Neural progenitor cell (in vitro differentiated cells): ENCODE measurements at regions not wholly inside any gene's neighbourhood (a gene's known extent, or its start where the extent isn't known, plus 50 kb on each side); places are given as distances from the start of the nearest gene placed in this dataset.
A peak's percentile ranks its signal among the peaks of the same experiment; 100 is the strongest.
"Not testable (repeated sequence)": the region's sequence is repeated elsewhere in the genome, so short reads cannot be mapped to it uniquely, and the experiment has no call there.

Source experiments
- DNase-seq: peaks from one replicate; pipeline ENCODE4 v3.0.0-alpha.2; 2016; ENCODE audit warnings: low spot score
- H2AFZ ChIP-seq: fragments of 200-600 bp; sonication (generic); replicated peaks from 2 replicates; pipeline ENCODE4 v1.6.1; 2016; ENCODE audit warnings: antibody characterized with exemption
- H3F3A ChIP-seq: fragments of 200-600 bp; sonication (generic); 2 replicates; pipeline ENCODE4 v1.6.1; 2016; ENCODE audit warnings: antibody characterized with exemption, low read depth
- H3K27ac ChIP-seq: fragments of 200-600 bp; sonication (generic); 2 replicates; pipeline ENCODE4 v1.5.1; 2016; ENCODE audit warnings: mild to moderate bottlenecking
- H3K27me3 ChIP-seq: fragments of 200-600 bp; sonication (generic); 2 replicates; pipeline ENCODE4 v1.6.1; 2016; ENCODE audit warnings: mild to moderate bottlenecking, moderate library complexity
- H3K36me3 ChIP-seq: fragments of 200-600 bp; sonication (generic); 2 replicates; pipeline ENCODE4 v1.5.1; 2016
- H3K4me1 ChIP-seq: fragments of 200-600 bp; sonication (generic); 2 replicates; pipeline ENCODE4 v1.6.1; 2016; ENCODE audit warnings: mixed run types
- H3K4me2 ChIP-seq: fragments of 200-600 bp; sonication (generic); 2 replicates; pipeline ENCODE4 v1.6.1; 2016
- H3K4me3 ChIP-seq: fragments of 200-600 bp; sonication (generic); 2 replicates; pipeline ENCODE4 v1.5.1; 2016
- H3K79me2 ChIP-seq: fragments of 200-600 bp; sonication (generic); 2 replicates; pipeline ENCODE4 v1.6.1; 2016; ENCODE audit warnings: low read depth
- H3K9ac ChIP-seq: fragments of 200-600 bp; sonication (generic); 2 replicates; pipeline ENCODE4 v1.6.1; 2016
- H3K9me3 ChIP-seq: fragments of 200-600 bp; sonication (generic); 2 replicates; pipeline ENCODE4 v1.5.1; 2016; ENCODE audit warnings: low read depth
- H4K20me1 ChIP-seq: fragments of 200-600 bp; sonication (generic); 2 replicates; pipeline ENCODE4 v1.6.1; 2016; ENCODE audit warnings: low read depth
- H3K27ac Mint-ChIP-seq: 3 replicates; pipeline ENCODE4 v1.8.0; 2021; ENCODE audit warnings: mixed read lengths
- H3K27me3 Mint-ChIP-seq: 2 replicates; pipeline ENCODE4 v1.8.0; 2022; ENCODE audit warnings: low read depth, mild to moderate bottlenecking, inconsistent platforms, moderate library complexity, mixed read lengths; ENCODE audit not compliant: insufficient read depth
- H3K36me3 Mint-ChIP-seq: 3 replicates; pipeline ENCODE4 v1.8.0; 2021; ENCODE audit warnings: mixed read lengths
- H3K4me1 Mint-ChIP-seq: 3 replicates; pipeline ENCODE4 v1.8.0; 2021; ENCODE audit warnings: mixed read lengths
- H3K4me3 Mint-ChIP-seq: 3 replicates; pipeline ENCODE4 v1.8.0; 2021; ENCODE audit warnings: mild to moderate bottlenecking, moderate library complexity, mixed read lengths
- H3K9me3 Mint-ChIP-seq: 3 replicates; pipeline ENCODE4 v1.8.0; 2020; ENCODE audit warnings: mixed read lengths
- CTCF ChIP-seq: fragments of 200-600 bp; sonication (generic); IDR thresholded peaks from 2 replicates; pipeline ENCODE4 v1.5.1; 2017; ENCODE audit warnings: antibody characterized with exemption, mild to moderate bottlenecking
- EZH2 ChIP-seq: fragments of 200-600 bp; sonication (generic); IDR thresholded peaks from 2 replicates; pipeline ENCODE4 v1.6.1; 2017; ENCODE audit warnings: antibody characterized with exemption, mild to moderate bottlenecking, moderate library complexity
- EZH2phosphoT487 ChIP-seq: fragments of 200-600 bp; sonication (generic); IDR thresholded peaks from 2 replicates; pipeline ENCODE4 v1.6.1; 2017; ENCODE audit warnings: antibody characterized with exemption

- no peak for DNase-seq
- H3K4me2 ChIP-seq, result no peak overlapping the region
- no peak for TF ChIP-seq EZH2
- TF ChIP-seq EZH2phosphoT487, result no peak
- TF ChIP-seq CTCF, result no peak
- H3K4me3 Mint-ChIP-seq, result no peak overlapping the region
- H3K4me1 ChIP-seq, result peaks cover 10% of the 10 kb centered on the region
- H3K27me3 ChIP-seq, result no peaks in the 10 kb centered on the region
- no peaks in the 10 kb centered on the region for H3K27me3 Mint-ChIP-seq
- no peaks in the 10 kb centered on the region for H3K36me3 Mint-ChIP-seq
- no peaks in the 10 kb centered on the region for H3K79me2 ChIP-seq
- H3K9me3 Mint-ChIP-seq, result no peaks in the 10 kb centered on the region
- H3K9ac ChIP-seq, result no peak overlapping the region
- H4K20me1 ChIP-seq, result no peaks in the 10 kb centered on the region
- no peak overlapping the region for H3K27ac ChIP-seq
- peak overlapping the region; percentile 1 for H2AFZ ChIP-seq
- no peaks in the 10 kb centered on the region for H3K9me3 ChIP-seq
- no peaks in the 10 kb centered on the region for H3K36me3 ChIP-seq
- no peak overlapping the region for H3K27ac Mint-ChIP-seq
- peaks cover 7% of the 10 kb centered on the region for H3K4me1 Mint-ChIP-seq
- peaks cover 10% of the 10 kb centered on the region for H3F3A ChIP-seq
- H3K4me3 ChIP-seq, result no peak overlapping the region
These were observed 83.8 kb upstream of the HS3ST4 start for GRCh38 chr16:25608002-25608401.

DNA sequence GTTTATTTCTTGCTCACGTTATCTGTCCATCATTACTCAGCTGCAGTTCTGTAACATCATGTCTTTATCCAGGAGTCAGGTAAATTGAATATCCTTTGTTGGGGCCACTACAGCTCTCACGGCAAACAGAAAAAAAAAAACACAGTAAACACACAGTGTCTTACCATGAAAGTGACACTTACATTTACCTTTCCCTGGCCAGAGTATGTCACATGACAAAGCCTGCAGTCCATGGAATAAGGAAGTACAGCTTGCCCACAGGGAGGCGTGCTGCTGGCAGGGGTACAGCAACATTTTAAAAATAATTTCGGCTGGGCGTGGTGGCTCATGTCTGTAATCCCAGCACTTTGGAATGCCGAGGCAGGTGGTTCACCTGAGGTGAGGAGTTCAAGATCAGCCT is 85.7 kb upstream of the HS3ST4 start:
- no peak overlapping the region for H3K4me2 ChIP-seq
- H3K4me3 ChIP-seq, result no peak overlapping the region
- H3K27ac Mint-ChIP-seq, result no peak overlapping the region
- H3K4me1 ChIP-seq, result peaks cover 10% of the 10 kb centered on the region
- H4K20me1 ChIP-seq, result no peaks in the 10 kb centered on the region
- no peak overlapping the region for H3K4me3 Mint-ChIP-seq
- no peak overlapping the region for H3K27ac ChIP-seq
- H3K9ac ChIP-seq, result no peak overlapping the region
- DNase-seq, result no peak
- H3K36me3 Mint-ChIP-seq, result no peaks in the 10 kb centered on the region
- TF ChIP-seq CTCF, result no peak
- TF ChIP-seq EZH2phosphoT487, result no peak
- no peak for TF ChIP-seq EZH2
- no peaks in the 10 kb centered on the region for H3K27me3 Mint-ChIP-seq
- no peak overlapping the region for H2AFZ ChIP-seq
- H3K9me3 ChIP-seq, result no peaks in the 10 kb centered on the region
- no peaks in the 10 kb centered on the region for H3K27me3 ChIP-seq
- H3F3A ChIP-seq, result peaks cover 10% of the 10 kb centered on the region
- H3K9me3 Mint-ChIP-seq, result peaks cover 6% of the 10 kb centered on the region
- peaks cover 7% of the 10 kb centered on the region for H3K4me1 Mint-ChIP-seq
- no peaks in the 10 kb centered on the region for H3K36me3 ChIP-seq
- H3K79me2 ChIP-seq, result no peaks in the 10 kb centered on the region

DNA sequence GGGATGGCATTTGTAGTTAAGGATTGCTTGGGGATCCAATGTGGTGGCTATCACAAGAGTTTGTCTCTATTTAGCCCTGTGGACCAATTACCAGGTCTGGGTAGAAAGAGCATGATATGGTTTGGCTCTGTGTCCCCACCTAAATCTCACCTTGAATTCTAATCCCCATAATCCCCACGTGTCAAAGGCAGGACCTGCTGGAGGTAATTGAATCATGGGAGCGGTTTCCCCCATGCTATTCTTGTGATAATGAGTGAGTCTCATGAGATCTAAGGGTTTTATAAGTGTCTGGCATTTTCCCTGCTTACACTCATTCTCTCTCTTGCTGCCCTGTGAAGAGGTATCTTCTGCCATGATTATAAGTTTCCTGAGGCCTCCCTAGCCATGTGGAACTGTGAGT is 86.4 kb upstream of the HS3ST4 start:
- peaks cover 10% of the 10 kb centered on the region for H3F3A ChIP-seq
- H3K4me3 Mint-ChIP-seq, result no peak overlapping the region
- H3K4me1 ChIP-seq, result peaks cover 10% of the 10 kb centered on the region
- H3K27ac ChIP-seq, result no peak overlapping the region
- H4K20me1 ChIP-seq, result no peaks in the 10 kb centered on the region
- peaks cover 6% of the 10 kb centered on the region for H3K9me3 Mint-ChIP-seq
- H3K27ac Mint-ChIP-seq, result no peak overlapping the region
- no peaks in the 10 kb centered on the region for H3K27me3 Mint-ChIP-seq
- peaks cover 7% of the 10 kb centered on the region for H3K4me1 Mint-ChIP-seq
- no peak overlapping the region for H2AFZ ChIP-seq
- no peak overlapping the region for H3K4me2 ChIP-seq
- no peaks in the 10 kb centered on the region for H3K9me3 ChIP-seq
- H3K36me3 Mint-ChIP-seq, result no peaks in the 10 kb centered on the region
- no peak overlapping the region for H3K9ac ChIP-seq
- no peak for TF ChIP-seq CTCF
- TF ChIP-seq EZH2phosphoT487, result no peak
- TF ChIP-seq EZH2, result no peak
- no peaks in the 10 kb centered on the region for H3K36me3 ChIP-seq
- no peak overlapping the region for H3K4me3 ChIP-seq
- H3K79me2 ChIP-seq, result no peaks in the 10 kb centered on the region
- DNase-seq, result no peak
- H3K27me3 ChIP-seq, result no peaks in the 10 kb centered on the region

DNA sequence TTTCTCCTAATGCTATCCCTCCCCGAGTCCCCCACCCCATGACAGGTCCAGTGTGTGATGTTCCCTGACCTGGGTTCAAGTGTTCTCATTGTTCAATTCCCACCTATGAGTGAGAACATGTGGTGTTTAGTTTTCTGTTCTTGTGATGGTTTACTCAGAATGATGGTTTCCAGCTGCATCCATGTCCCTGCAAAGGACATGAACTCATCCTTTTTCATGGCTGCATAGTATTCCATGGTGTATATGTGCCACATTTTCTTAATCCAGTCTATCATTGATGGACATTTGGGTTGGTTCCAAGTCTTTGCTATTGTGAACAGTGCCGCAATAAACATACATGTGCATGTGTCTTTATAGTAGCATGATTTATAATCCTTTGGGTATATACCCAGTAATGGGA is 90.5 kb upstream of the HS3ST4 start:
- not testable (repeated sequence) for H3F3A ChIP-seq, DNase-seq, H3K27me3 Mint-ChIP-seq, H3K27ac ChIP-seq, H3K27ac Mint-ChIP-seq, H3K4me1 ChIP-seq, H2AFZ ChIP-seq, H3K4me2 ChIP-seq, H3K9me3 Mint-ChIP-seq, H3K36me3 Mint-ChIP-seq, H3K4me1 Mint-ChIP-seq, H3K9me3 ChIP-seq, H3K79me2 ChIP-seq, H3K4me3 Mint-ChIP-seq, H3K27me3 ChIP-seq, H3K36me3 ChIP-seq, H3K4me3 ChIP-seq, H4K20me1 ChIP-seq, H3K9ac ChIP-seq
